Activated CD4-positive, alpha-beta memory T cell treated with anti-CD3 and anti-CD28 coated beads, Interleukin-2, amount 10 ng/mL, durations not matched to agents 7 days and 5 days (primary cell): ENCODE measurements at regions not wholly inside any gene's neighbourhood (a gene's known extent, or its start where the extent isn't known, plus 50 kb on each side); places are given as distances from the start of the nearest gene placed in this dataset.

Source experiments
- CTCF ChIA-PET: fragments of 350-600 bp; sonication (Branson Sonifier 250); formaldehyde crosslinking; loops from one replicate; lab custom pipeline; 2021; ENCODE audit warnings: antibody characterized with exemption, inconsistent platforms; lab: Charles Lee
- POLR2A ChIA-PET: fragments of 350-600 bp; sonication (Branson Sonifier 250); formaldehyde crosslinking; loops from one replicate; lab custom pipeline; 2021; ENCODE audit warnings: antibody characterized with exemption; lab: Charles Lee
- DNase-seq: peaks from one replicate; pipeline ENCODE4 v3.0.0-alpha.2; 2020
- H3K27ac Mint-ChIP-seq: one replicate; pipeline ENCODE4 v1.8.0; 2021; ENCODE audit warnings: mild to moderate bottlenecking, mixed read lengths
- H3K27me3 Mint-ChIP-seq: one replicate; pipeline ENCODE4 v1.8.0; 2021; ENCODE audit warnings: mixed read lengths
- H3K36me3 Mint-ChIP-seq: one replicate; pipeline ENCODE4 v1.8.0; 2021; ENCODE audit warnings: low read depth, mixed read lengths
- H3K4me1 Mint-ChIP-seq: one replicate; pipeline ENCODE4 v1.8.0; 2021; ENCODE audit warnings: mixed read lengths
- H3K4me3 Mint-ChIP-seq: one replicate; pipeline ENCODE4 v1.8.0; 2021; ENCODE audit warnings: mild to moderate bottlenecking, mixed read lengths
- H3K9me3 Mint-ChIP-seq: one replicate; pipeline ENCODE4 v1.8.0; 2021; ENCODE audit warnings: mixed read lengths

GRCh38 chr2:180419212-180419611 is 412.1 kb upstream of the CWC22 start:
- H3K36me3 Mint-ChIP-seq = no peaks in the 10 kb centered on the region
- ChIA-PET POLR2A (no interaction called here), CTCF (no interaction called here)
- no peaks in the 10 kb centered on the region for H3K9me3 Mint-ChIP-seq
- H3K4me1 Mint-ChIP-seq = no peaks in the 10 kb centered on the region
- H3K27ac Mint-ChIP-seq = no peak overlapping the region
- DNase-seq = no peak
- H3K4me3 Mint-ChIP-seq = no peak overlapping the region
- H3K27me3 Mint-ChIP-seq = no peaks in the 10 kb centered on the region

DNA sequence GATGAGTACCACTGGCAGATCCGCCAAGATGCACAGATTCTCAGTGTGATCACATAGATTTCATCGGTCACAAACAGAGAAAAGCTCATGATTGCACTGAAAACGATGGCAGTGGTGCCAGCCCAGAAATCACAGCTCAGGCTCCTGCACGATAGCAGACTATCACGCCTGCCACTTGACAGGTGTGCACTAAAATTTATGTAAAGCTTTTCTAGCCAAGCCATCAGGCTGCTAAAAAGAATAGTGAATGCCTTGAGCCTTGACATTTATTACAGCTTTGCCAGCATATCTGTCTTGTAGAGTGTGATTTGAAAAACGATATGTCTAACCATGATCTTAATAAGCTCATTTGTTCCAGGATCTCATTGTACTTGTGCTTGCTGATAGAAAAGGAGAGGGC is 409.5 kb upstream of the CWC22 start:
- Mint-ChIP-seq H3K27me3 (no peaks in the 10 kb centered on the region), H3K36me3 (no peaks in the 10 kb centered on the region), H3K27ac (no peak overlapping the region), H3K4me1 (no peaks in the 10 kb centered on the region), H3K4me3 (no peak overlapping the region), H3K9me3 (no peaks in the 10 kb centered on the region)
- ChIA-PET CTCF (no interaction called here), POLR2A (no interaction called here)
- no peak for DNase-seq

GRCh38 chr2:180413336-180413735 is 406.2 kb upstream of the CWC22 start:
- Mint-ChIP-seq H3K4me3 (no peak overlapping the region), H3K9me3 (no peaks in the 10 kb centered on the region), H3K36me3 (no peaks in the 10 kb centered on the region), H3K27ac (no peak overlapping the region), H3K27me3 (no peaks in the 10 kb centered on the region), H3K4me1 (no peaks in the 10 kb centered on the region)
- no peak for DNase-seq
- CTCF ChIA-PET = no interaction called here
- POLR2A ChIA-PET = no interaction called here

DNA sequence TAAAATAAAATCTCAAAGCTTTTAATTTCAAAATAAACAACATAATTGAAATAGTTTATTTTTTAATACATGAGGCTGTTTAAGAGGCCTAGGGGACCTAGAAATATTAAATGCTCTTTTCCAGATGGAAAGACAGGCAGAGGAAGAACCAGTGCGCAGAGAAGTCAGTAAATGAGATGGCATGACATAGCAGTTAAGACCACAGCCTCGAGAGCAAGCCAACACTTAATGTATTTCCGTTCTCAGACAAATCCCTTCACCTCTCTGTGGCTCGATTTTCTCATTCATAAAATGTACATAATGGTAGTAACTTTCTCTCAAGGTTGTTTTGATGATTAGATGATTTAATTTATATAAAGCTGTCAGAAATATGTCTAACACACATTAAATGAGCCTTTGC is 405.1 kb upstream of the CWC22 start:
- Mint-ChIP-seq H3K4me1 (no peaks in the 10 kb centered on the region), H3K27me3 (no peaks in the 10 kb centered on the region), H3K27ac (no peak overlapping the region), H3K4me3 (no peak overlapping the region), H3K9me3 (no peaks in the 10 kb centered on the region), H3K36me3 (no peaks in the 10 kb centered on the region)
- DNase-seq = no peak
- ChIA-PET POLR2A (no interaction called here), CTCF (no interaction called here)

DNA sequence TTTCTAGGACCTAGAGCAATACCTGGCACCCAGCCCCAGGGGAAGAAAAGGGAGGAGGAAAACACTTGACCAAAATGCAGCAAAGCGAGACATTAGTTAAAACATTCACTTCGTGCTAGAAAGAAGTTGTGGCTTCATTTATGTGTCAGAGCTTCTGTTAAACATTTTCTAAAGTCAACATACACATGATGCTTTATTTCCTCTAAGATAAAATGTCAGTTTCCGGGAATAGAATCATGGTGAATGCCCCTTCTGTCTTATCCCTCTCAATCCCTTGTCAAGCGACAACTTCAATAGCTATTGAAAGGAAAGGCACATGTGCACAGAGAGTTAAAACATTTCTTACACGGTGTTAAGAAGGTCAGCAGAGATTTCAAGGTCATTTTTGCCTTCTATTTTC is 404.6 kb upstream of the CWC22 start:
- no peaks in the 10 kb centered on the region for H3K27me3 Mint-ChIP-seq
- no peak for DNase-seq
- POLR2A ChIA-PET = no interaction called here
- no peaks in the 10 kb centered on the region for H3K4me1 Mint-ChIP-seq
- CTCF ChIA-PET = no interaction called here
- no peak overlapping the region for H3K4me3 Mint-ChIP-seq
- H3K27ac Mint-ChIP-seq = no peak overlapping the region
- no peaks in the 10 kb centered on the region for H3K36me3 Mint-ChIP-seq
- no peaks in the 10 kb centered on the region for H3K9me3 Mint-ChIP-seq

DNA sequence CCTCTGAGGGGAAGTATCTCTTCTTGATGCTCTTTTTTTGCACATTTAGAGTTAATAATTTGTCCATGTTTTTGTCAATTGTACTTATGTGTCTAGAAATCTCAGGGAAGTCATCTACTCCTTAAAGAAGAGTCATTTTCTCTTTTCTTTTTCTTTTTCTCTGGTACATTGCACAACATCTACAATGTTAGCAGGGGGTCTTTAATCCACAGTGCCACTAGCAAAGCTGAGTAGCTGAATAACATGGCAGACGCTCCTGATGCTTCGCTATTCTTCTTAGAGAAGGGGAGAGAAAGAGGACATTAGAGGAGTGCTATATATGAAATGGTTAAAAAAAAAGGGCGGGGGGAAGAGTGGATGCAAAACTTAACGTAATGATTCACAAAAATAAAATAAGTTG is 399.6 kb upstream of the CWC22 start:
- H3K9me3 Mint-ChIP-seq = no peaks in the 10 kb centered on the region
- H3K27ac Mint-ChIP-seq = no peak overlapping the region
- ChIA-PET POLR2A (no interaction called here), CTCF (no interaction called here)
- H3K36me3 Mint-ChIP-seq = no peaks in the 10 kb centered on the region
- DNase-seq = no peak
- no peaks in the 10 kb centered on the region for H3K4me1 Mint-ChIP-seq
- H3K4me3 Mint-ChIP-seq = no peak overlapping the region
- H3K27me3 Mint-ChIP-seq = no peaks in the 10 kb centered on the region

GRCh38 chr2:180405520-180405919 is 398.4 kb upstream of the CWC22 start:
- CTCF ChIA-PET = no interaction called here

GRCh38 chr2:180394305-180394704 is 387.2 kb upstream of the CWC22 start:
- no peaks in the 10 kb centered on the region for H3K36me3 Mint-ChIP-seq
- peaks cover 6% of the 10 kb centered on the region for H3K9me3 Mint-ChIP-seq
- ChIA-PET CTCF (no interaction called here), POLR2A (no interaction called here)
- H3K4me1 Mint-ChIP-seq = no peaks in the 10 kb centered on the region
- no peaks in the 10 kb centered on the region for H3K27me3 Mint-ChIP-seq
- DNase-seq = no peak
- no peak overlapping the region for H3K4me3 Mint-ChIP-seq
- no peak overlapping the region for H3K27ac Mint-ChIP-seq

More at GRCh38 chr2:180405520-180405919, 398.4 kb upstream of the CWC22 start:
- Mint-ChIP-seq H3K9me3 (no peaks in the 10 kb centered on the region), H3K36me3 (no peaks in the 10 kb centered on the region), H3K4me3 (no peak overlapping the region), H3K4me1 (no peaks in the 10 kb centered on the region), H3K27me3 (no peaks in the 10 kb centered on the region), H3K27ac (no peak overlapping the region)
- no peak for DNase-seq
- POLR2A ChIA-PET = no interaction called here

GRCh38 chr2:180385601-180386201 is 378.6 kb upstream of the CWC22 start:
- DNase-seq = no peak
- Mint-ChIP-seq H3K9me3 (peaks cover 2% of the 10 kb centered on the region), H3K27me3 (no peaks in the 10 kb centered on the region), H3K4me3 (no peak overlapping the region), H3K27ac (no peak overlapping the region), H3K36me3 (no peaks in the 10 kb centered on the region), H3K4me1 (no peaks in the 10 kb centered on the region)
- POLR2A ChIA-PET = no interaction called here
- CTCF ChIA-PET = no interaction called here

DNA sequence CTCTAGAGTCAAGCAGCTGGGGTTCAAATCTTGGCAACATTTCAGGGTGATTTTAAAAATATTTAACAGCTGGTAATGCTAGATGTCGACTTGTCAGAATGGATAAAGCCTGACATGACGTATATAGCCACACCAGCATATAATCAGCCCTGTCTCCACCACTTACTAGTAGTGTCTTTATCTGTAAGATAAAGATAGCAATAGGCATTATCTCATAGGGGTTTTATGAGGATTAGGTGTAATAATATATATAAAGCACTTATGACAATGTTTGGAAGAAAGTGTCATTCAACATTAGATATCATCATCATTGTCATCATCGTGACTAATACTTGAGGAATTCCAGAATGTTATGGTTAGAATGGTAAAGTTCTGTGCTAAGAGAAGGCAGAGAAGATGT is 369.0 kb upstream of the CWC22 start:
- DNase-seq = no peak
- Mint-ChIP-seq H3K9me3 (no peaks in the 10 kb centered on the region), H3K4me3 (no peak overlapping the region), H3K36me3 (no peaks in the 10 kb centered on the region), H3K4me1 (no peaks in the 10 kb centered on the region), H3K27me3 (no peaks in the 10 kb centered on the region), H3K27ac (no peak overlapping the region)
- CTCF ChIA-PET = no interaction called here
- POLR2A ChIA-PET = no interaction called here

GRCh38 chr2:180374502-180375281 is 367.6 kb upstream of the CWC22 start:
- Mint-ChIP-seq H3K27ac (no peak overlapping the region), H3K9me3 (no peaks in the 10 kb centered on the region), H3K4me3 (no peak overlapping the region), H3K4me1 (no peaks in the 10 kb centered on the region), H3K27me3 (no peaks in the 10 kb centered on the region), H3K36me3 (no peaks in the 10 kb centered on the region)
- POLR2A ChIA-PET = interaction anchor here (0.6 kb wide), 1 partner anchor 29 kb away, joined by 3 read pairs; no protein-coding TSS in a partner anchor
- CTCF ChIA-PET = no interaction called here
- DNase-seq = no peak

GRCh38 chr2:180370511-180371205 is 363.6 kb upstream of the CWC22 start:
- no peaks in the 10 kb centered on the region for H3K27me3 Mint-ChIP-seq
- H3K4me3 Mint-ChIP-seq = no peak overlapping the region
- no peaks in the 10 kb centered on the region for H3K9me3 Mint-ChIP-seq
- H3K36me3 Mint-ChIP-seq = no peaks in the 10 kb centered on the region
- ChIA-PET CTCF (no interaction called here), POLR2A (no interaction called here)
- no peak overlapping the region for H3K27ac Mint-ChIP-seq
- H3K4me1 Mint-ChIP-seq = no peaks in the 10 kb centered on the region
- DNase-seq = no peak

DNA sequence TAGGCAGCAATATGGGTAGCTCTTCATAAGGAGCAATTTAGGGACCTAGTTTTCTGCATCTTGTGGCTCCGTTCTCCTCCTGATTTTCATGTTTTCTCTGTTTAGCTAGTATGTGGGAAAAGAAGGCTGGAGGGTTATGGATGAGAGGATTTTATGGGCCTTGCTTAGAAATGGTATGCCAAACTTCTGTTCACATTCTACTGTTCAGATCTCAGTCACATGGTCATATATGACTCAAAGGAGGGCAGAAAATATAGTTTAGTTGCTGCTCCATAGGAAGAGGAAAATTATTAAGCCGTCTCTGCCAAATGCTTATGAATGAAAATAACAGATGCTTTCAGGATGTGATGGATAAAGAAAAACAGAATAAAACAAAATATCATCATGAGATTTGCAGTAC is 361.8 kb upstream of the CWC22 start:
- DNase-seq = no peak
- CTCF ChIA-PET = no interaction called here
- Mint-ChIP-seq H3K4me3 (no peak overlapping the region), H3K4me1 (no peaks in the 10 kb centered on the region), H3K9me3 (no peaks in the 10 kb centered on the region), H3K36me3 (no peaks in the 10 kb centered on the region), H3K27ac (no peak overlapping the region), H3K27me3 (no peaks in the 10 kb centered on the region)
- POLR2A ChIA-PET = no interaction called here
